Uterus (tissue), 2 donors: ENCODE measurements at regions not wholly inside any gene's neighbourhood (a gene's known extent, or its start where the extent isn't known, plus 50 kb on each side); places are given as distances from the start of the nearest gene placed in this dataset.

Experiments
- POLR2A ChIP-seq, 2 donors: fragments of 450-650 bp; IDR thresholded peaks; one replicate each; pipeline ENCODE4 v1.6.1; 2016; ENCODE audit warnings: antibody characterized with exemption in 2 of 2, mild to moderate bottlenecking in 1 of 2, moderate library complexity in 1 of 2
- TF ChIP-seq, protein P1 (sequence below), 4 experiments: fragments of 200-600 bp in 2 of 4; fragments of 450-650 bp in 2 of 4; sonication (generic) in 2 of 4; IDR thresholded peaks; one replicate each; pipeline ENCODE4 v1.5.1; 2016 to 2019; ENCODE audit warnings: antibody characterized with exemption in 4 of 4, mild to moderate bottlenecking in 2 of 4, moderate library complexity in 1 of 4

DNA sequence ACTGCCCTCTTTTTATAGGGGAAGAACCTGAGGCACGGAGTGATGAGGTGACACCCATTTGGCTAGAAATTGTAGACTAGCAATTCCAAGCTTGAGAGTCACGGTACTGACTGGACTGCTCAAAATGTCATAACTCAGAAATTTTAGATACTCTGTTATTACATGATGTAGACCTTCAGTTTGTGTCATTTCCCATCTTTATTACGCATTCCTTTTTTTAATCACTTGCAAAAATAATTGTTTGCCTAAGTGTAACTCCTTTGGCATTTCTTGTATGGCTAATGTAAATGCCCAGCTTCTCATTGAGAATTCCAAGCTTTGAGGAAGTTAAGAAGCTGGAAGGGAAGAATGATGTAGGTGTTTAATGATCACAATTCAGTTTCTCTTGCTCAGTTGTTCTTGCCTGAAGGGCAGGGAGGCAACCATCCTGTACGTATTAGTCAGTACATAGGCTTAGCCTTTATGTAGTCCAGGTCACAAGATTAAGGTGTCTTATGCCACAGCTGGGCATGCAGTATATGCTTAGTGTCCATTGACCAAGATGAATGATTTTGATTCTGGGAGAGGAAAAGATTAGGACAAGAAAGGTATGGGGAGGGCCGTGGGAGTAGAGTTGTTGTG, 68.2 kb upstream of the EVL start:
- TF ChIP-seq, protein P1, sequence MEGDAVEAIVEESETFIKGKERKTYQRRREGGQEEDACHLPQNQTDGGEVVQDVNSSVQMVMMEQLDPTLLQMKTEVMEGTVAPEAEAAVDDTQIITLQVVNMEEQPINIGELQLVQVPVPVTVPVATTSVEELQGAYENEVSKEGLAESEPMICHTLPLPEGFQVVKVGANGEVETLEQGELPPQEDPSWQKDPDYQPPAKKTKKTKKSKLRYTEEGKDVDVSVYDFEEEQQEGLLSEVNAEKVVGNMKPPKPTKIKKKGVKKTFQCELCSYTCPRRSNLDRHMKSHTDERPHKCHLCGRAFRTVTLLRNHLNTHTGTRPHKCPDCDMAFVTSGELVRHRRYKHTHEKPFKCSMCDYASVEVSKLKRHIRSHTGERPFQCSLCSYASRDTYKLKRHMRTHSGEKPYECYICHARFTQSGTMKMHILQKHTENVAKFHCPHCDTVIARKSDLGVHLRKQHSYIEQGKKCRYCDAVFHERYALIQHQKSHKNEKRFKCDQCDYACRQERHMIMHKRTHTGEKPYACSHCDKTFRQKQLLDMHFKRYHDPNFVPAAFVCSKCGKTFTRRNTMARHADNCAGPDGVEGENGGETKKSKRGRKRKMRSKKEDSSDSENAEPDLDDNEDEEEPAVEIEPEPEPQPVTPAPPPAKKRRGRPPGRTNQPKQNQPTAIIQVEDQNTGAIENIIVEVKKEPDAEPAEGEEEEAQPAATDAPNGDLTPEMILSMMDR (IDR thresholded peaks at IDR 0.05): no peak
- TF ChIP-seq POLR2A (IDR thresholded peaks at IDR 0.05): no peak
